ENCODE measurements at regions not wholly inside any gene's neighbourhood (a gene's known extent, or its start where the extent isn't known, plus 50 kb on each side); places are given as distances from the start of the nearest gene placed in this dataset.

DNA sequence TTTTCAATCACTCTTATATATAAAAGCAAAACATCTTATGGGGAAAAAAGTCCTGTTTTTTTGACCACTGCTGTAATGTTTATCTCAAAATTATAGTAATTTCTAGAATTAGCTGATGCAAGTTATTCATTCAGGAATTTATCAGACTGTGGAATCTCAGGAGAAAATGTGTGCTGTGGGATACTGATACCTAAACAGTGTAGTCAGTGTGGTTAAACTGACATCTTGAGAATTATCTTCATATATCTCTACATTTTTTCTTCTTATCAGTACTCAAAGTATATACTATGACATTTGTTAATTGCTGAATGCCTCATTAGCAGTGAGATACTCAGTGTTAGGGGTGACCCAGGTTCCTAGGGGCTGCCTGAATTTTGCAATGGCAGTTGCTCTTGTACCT lies 839.3 kb downstream of the KCNT2 start:
- no peaks in the 10 kb centered on the region for H3K36me3 ChIP-seq (ENCODE audit: insufficient read depth, low read length)
- H3K27me3 ChIP-seq (ENCODE audit: control insufficient read depth in 1 of 2, insufficient read depth in 2 of 2, low read length in 2 of 2), result no peaks in the 10 kb centered on the region
- H3K4me3 ChIP-seq (ENCODE audit: low read depth in 1 of 2, low read length in 2 of 2), result no peak overlapping the region
- no peaks in the 10 kb centered on the region for H3K4me1 ChIP-seq (ENCODE audit: insufficient read depth, low read length)
- H3K9me3 ChIP-seq (ENCODE audit: low read length), result no peaks in the 10 kb centered on the region
- no peak overlapping the region for H3K9ac ChIP-seq (ENCODE audit: low read length)
- H3K27ac ChIP-seq (ENCODE audit: low read depth, low read length), result no peak overlapping the region

DNA sequence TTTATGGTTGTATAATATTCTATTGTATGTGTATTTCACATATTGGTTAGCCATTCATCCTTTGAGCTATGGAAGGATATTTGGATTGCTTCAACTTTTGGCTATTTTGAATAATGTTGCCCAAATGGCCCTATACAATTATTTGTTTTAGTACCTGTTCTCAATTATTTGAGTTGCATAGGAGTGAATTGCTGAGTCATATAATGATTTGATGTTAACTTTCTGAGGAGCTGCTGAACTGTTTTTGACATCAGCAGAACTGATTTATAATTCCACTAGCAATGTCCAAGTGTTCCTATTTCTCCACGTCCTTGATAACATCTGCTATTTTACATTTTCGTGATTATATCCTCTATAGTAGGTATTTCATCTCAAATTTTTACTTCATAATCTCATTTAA lies 839.9 kb downstream of the KCNT2 start:
- Histone ChIP-seq H3K9me3 (ENCODE audit: low read length) (no peaks in the 10 kb centered on the region), H3K9ac (ENCODE audit: low read length) (no peak overlapping the region), H3K27me3 (ENCODE audit: control insufficient read depth in 1 of 2, insufficient read depth in 2 of 2, low read length in 2 of 2) (no peaks in the 10 kb centered on the region), H3K36me3 (ENCODE audit: insufficient read depth, low read length) (no peaks in the 10 kb centered on the region), H3K27ac (ENCODE audit: low read depth, low read length) (no peak overlapping the region), H3K4me1 (ENCODE audit: insufficient read depth, low read length) (no peaks in the 10 kb centered on the region), H3K4me3 (ENCODE audit: low read depth in 1 of 2, low read length in 2 of 2) (no peak overlapping the region)

DNA sequence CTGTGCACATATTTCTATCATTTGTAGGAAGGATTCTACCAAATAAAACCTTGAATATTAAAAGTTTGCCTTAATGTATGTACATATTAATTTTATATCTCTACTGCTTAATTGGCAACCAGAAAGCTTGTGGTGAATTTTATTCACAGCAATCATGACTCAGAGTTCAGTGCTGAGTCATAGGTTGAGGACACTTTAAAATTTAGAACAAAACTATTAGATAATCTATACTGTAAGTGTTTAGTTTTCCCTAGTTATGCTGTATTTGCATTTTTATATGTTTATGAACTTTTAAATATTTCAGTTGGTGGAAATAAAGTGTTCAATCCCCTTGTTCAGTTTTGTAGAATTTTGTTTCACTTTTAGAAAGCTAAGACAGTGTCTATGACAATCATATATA lies 841.5 kb downstream of the KCNT2 start:
- Histone ChIP-seq H3K27ac (ENCODE audit: low read depth, low read length) (no peak overlapping the region), H3K4me1 (ENCODE audit: insufficient read depth, low read length) (no peaks in the 10 kb centered on the region), H3K36me3 (ENCODE audit: insufficient read depth, low read length) (no peaks in the 10 kb centered on the region), H3K9ac (ENCODE audit: low read length) (no peak overlapping the region), H3K9me3 (ENCODE audit: low read length) (no peaks in the 10 kb centered on the region), H3K27me3 (ENCODE audit: control insufficient read depth in 1 of 2, insufficient read depth in 2 of 2, low read length in 2 of 2) (no peaks in the 10 kb centered on the region), H3K4me3 (ENCODE audit: low read depth in 1 of 2, low read length in 2 of 2) (no peak overlapping the region)

DNA sequence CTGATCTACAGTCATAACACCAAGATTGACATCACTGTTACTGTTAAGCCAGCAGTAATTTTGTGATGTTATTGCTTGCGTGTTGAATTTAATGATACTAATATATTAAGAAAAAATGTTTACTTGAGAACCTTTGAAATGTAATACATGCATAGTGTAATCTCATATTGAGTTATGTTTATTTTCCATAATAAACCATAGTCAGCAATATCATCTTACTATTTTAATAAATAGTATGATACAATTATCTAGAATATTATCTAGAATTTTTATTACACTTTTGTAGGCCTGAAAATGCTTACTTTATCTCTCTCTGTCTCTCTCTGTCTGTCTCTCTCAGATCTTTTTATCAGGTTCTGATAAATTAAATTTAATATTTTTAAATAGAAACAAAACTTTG lies 843.1 kb downstream of the KCNT2 start:
- Histone ChIP-seq H3K27ac (ENCODE audit: low read depth, low read length) (no peak overlapping the region), H3K9ac (ENCODE audit: low read length) (no peak overlapping the region), H3K36me3 (ENCODE audit: insufficient read depth, low read length) (no peaks in the 10 kb centered on the region), H3K4me3 (ENCODE audit: low read depth in 1 of 2, low read length in 2 of 2) (no peak overlapping the region), H3K9me3 (ENCODE audit: low read length) (no peaks in the 10 kb centered on the region), H3K27me3 (ENCODE audit: control insufficient read depth in 1 of 2, insufficient read depth in 2 of 2, low read length in 2 of 2) (no peaks in the 10 kb centered on the region), H3K4me1 (ENCODE audit: insufficient read depth, low read length) (no peaks in the 10 kb centered on the region)

DNA sequence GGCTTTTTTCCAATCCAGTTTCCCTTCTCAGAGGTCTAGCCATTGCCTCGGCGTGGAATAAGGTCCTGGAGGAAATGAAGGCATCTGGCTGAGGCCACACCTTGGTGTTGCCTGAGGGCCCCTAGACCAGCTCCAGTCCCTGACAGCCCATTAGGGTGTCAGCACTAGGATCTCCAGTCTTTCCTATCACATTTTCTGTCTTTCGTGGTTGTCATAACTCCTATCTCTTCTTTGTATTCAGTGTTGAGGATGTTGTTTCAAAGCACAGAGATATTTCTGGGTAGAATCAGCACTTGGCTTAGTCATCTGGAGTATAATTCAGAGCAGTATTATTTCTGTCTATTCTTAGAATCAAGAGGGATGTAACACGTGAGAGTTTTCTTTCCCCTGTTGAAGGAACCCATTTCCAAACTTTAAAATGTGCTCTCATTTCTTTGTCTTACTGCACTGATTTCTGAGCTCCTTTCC lies 844.3 kb downstream of the KCNT2 start:
- Histone ChIP-seq H3K27me3 (ENCODE audit: control insufficient read depth in 1 of 2, insufficient read depth in 2 of 2, low read length in 2 of 2) (no peaks in the 10 kb centered on the region), H3K4me3 (ENCODE audit: low read depth in 1 of 2, low read length in 2 of 2) (no peak overlapping the region), H3K4me1 (ENCODE audit: insufficient read depth, low read length) (no peaks in the 10 kb centered on the region), H3K27ac (ENCODE audit: low read depth, low read length) (no peak overlapping the region), H3K36me3 (ENCODE audit: insufficient read depth, low read length) (no peaks in the 10 kb centered on the region), H3K9ac (ENCODE audit: low read length) (no peak overlapping the region), H3K9me3 (ENCODE audit: low read length) (no peaks in the 10 kb centered on the region)

DNA sequence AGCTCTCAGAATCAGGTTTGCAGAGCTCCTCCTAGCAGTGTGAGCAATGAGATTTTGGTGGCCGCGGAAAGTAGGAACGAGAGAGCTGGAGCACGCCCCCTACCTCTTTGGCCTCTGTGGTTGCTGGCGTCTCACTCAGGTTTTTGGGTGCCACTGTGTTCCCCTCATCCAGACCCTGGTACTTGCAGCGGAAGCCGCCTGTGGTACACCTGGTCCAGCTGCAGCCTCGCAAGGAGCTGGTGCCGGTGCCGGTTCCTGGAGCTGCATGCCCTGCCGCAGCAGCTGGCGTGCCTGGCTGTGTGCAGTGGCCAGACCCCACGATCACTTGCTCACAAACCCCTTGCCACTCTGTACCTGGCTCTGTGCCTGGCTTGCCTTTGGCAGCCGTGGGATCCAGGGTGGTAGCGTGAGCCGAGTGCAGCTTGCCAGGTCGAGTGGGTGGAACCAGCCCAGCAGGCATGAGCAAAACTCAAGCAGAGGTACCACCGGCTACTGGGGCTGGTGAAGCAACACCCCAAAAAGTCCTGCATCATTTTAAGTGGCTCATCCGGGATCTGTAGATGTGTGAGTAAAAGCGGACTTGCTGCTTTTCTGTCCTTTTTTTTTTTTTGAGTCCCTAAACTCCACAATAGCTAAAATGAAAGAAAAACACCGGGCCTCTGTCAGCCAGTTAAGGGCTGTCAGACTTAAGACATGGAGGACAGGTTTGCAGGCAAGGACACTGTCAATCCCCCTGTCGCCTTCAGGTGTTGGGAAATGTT lies 844.9 kb downstream of the KCNT2 start:
- H3K4me3 ChIP-seq (ENCODE audit: low read depth in 1 of 2, low read length in 2 of 2), result no peak overlapping the region
- H3K27me3 ChIP-seq (ENCODE audit: control insufficient read depth in 1 of 2, insufficient read depth in 2 of 2, low read length in 2 of 2), result no peaks in the 10 kb centered on the region
- H3K9me3 ChIP-seq (ENCODE audit: low read length), result no peaks in the 10 kb centered on the region
- H3K36me3 ChIP-seq (ENCODE audit: insufficient read depth, low read length), result no peaks in the 10 kb centered on the region
- H3K27ac ChIP-seq (ENCODE audit: low read depth, low read length), result no peak overlapping the region
- H3K4me1 ChIP-seq (ENCODE audit: insufficient read depth, low read length), result no peaks in the 10 kb centered on the region
- no peak overlapping the region for H3K9ac ChIP-seq (ENCODE audit: low read length)

DNA sequence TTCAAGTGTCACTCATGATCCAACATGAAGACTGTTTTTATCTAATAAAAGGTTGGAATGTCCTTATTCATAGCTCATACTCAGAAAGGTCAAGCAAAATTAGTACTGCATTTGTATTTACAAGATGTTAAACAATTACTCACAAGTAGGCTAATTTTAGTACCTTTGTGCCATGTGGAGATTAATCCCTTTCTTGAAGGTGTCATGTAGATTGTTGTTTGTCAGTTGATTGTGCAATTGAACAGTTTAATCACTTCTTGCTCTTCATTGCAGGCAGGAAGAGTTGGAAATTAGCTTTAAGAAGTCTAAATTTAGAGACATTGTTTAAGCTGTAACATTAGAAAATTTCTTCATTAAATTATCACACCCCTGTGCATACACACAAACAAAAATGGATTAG lies 847.1 kb downstream of the KCNT2 start:
- Histone ChIP-seq H3K9ac (ENCODE audit: low read length) (no peak overlapping the region), H3K36me3 (ENCODE audit: insufficient read depth, low read length) (no peaks in the 10 kb centered on the region), H3K27ac (ENCODE audit: low read depth, low read length) (no peak overlapping the region), H3K4me3 (ENCODE audit: low read depth in 1 of 2, low read length in 2 of 2) (no peak overlapping the region), H3K4me1 (ENCODE audit: insufficient read depth, low read length) (no peaks in the 10 kb centered on the region), H3K27me3 (ENCODE audit: control insufficient read depth in 1 of 2, insufficient read depth in 2 of 2, low read length in 2 of 2) (no peaks in the 10 kb centered on the region), H3K9me3 (ENCODE audit: low read length) (no peaks in the 10 kb centered on the region)

DNA sequence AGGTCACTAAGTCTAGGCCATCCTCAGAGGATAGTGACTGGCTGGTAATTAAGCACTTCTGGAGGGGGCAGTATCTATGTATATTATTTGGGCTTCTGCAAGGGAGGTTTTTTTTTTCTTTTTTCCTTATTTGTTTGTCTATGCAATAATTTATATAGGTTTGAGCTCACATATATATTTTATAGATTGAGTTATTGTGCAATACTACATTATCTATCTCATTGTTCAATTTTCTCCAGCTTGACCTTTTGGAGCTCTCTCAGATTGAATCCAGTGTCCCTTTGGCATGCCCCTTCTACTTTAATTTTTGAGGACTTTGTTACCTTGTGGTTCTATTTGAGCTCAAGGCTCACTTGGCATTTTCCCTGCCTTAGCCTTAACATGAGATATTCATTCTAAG lies 852.1 kb downstream of the KCNT2 start:
- Histone ChIP-seq H3K27ac (ENCODE audit: low read depth, low read length) (no peak overlapping the region), H3K4me1 (ENCODE audit: insufficient read depth, low read length) (no peaks in the 10 kb centered on the region), H3K9me3 (ENCODE audit: low read length) (no peaks in the 10 kb centered on the region), H3K9ac (ENCODE audit: low read length) (no peak overlapping the region), H3K27me3 (ENCODE audit: control insufficient read depth in 1 of 2, insufficient read depth in 2 of 2, low read length in 2 of 2) (no peaks in the 10 kb centered on the region), H3K4me3 (ENCODE audit: low read depth in 1 of 2, low read length in 2 of 2) (no peak overlapping the region), H3K36me3 (ENCODE audit: insufficient read depth, low read length) (no peaks in the 10 kb centered on the region)

DNA sequence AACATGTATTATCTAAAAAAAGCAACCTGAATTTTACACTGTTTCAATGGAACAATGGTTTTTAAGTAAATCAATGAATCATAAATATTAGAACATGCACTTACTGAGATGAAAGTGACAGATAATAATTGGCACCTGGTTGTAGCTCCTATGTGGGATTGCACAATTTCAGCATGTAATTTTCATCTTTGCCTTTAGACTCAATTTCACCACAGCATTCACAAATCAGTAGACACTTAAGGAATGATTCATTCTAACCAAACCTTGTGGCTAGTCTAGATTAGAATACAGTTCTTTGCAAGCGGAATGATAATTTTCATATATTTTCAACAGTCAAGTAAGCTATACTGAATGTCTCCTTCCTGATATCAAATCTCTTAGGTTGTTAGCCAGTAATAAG lies 853.4 kb downstream of the KCNT2 start:
- no peak overlapping the region for H3K9ac ChIP-seq (ENCODE audit: low read length)
- no peak overlapping the region for H3K27ac ChIP-seq (ENCODE audit: low read depth, low read length)
- H3K9me3 ChIP-seq (ENCODE audit: low read length), result no peaks in the 10 kb centered on the region
- no peaks in the 10 kb centered on the region for H3K27me3 ChIP-seq (ENCODE audit: control insufficient read depth in 1 of 2, insufficient read depth in 2 of 2, low read length in 2 of 2)
- H3K4me1 ChIP-seq (ENCODE audit: insufficient read depth, low read length), result no peaks in the 10 kb centered on the region
- no peak overlapping the region for H3K4me3 ChIP-seq (ENCODE audit: low read depth in 1 of 2, low read length in 2 of 2)
- H3K36me3 ChIP-seq (ENCODE audit: insufficient read depth, low read length), result no peaks in the 10 kb centered on the region

DNA sequence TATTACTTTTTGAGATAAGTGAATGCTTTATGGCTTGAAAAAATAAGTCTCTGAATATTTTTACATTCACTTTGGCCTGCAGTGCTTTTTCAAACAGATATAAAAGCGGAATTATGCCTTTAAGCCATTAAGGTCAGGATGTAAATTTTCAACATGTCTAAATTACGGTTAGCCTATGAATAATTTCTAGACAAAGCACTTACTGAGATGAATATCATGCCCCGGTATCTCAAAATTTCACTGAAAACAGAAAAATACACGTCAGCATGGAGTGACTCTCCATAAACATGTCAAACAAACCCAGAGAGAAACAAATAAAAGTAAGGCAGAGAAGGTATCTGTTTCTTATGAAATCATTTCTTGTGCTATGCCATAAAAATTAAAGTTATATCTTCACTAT lies 853.9 kb downstream of the KCNT2 start:
- Histone ChIP-seq H3K4me1 (ENCODE audit: insufficient read depth, low read length) (no peaks in the 10 kb centered on the region), H3K4me3 (ENCODE audit: low read depth in 1 of 2, low read length in 2 of 2) (no peak overlapping the region), H3K27ac (ENCODE audit: low read depth, low read length) (no peak overlapping the region), H3K9ac (ENCODE audit: low read length) (no peak overlapping the region), H3K27me3 (ENCODE audit: control insufficient read depth in 1 of 2, insufficient read depth in 2 of 2, low read length in 2 of 2) (no peaks in the 10 kb centered on the region), H3K36me3 (ENCODE audit: insufficient read depth, low read length) (no peaks in the 10 kb centered on the region), H3K9me3 (ENCODE audit: low read length) (no peaks in the 10 kb centered on the region)

DNA sequence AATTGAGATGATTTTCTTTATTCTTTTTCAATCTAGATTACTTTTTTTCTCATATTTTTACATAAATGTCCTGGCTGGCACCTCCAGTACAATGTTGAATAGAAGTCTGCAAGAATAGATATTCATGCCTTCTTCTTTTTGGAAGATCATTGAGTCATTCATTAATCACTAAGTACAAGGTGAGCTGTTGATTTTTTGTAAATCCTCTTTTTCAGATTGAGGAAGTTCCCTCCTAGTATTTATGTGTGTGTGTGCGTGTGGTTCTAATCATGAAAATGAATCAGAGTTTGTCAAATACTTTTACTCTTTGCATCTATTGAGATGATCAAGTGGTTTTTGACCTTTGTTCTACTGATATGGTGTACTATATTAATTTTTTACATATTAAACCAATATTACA lies 859.3 kb downstream of the KCNT2 start:
- H3K27ac ChIP-seq (ENCODE audit: low read depth, low read length), result no peak overlapping the region
- H3K9ac ChIP-seq (ENCODE audit: low read length), result no peak overlapping the region
- no peaks in the 10 kb centered on the region for H3K9me3 ChIP-seq (ENCODE audit: low read length)
- no peaks in the 10 kb centered on the region for H3K4me1 ChIP-seq (ENCODE audit: insufficient read depth, low read length)
- no peaks in the 10 kb centered on the region for H3K36me3 ChIP-seq (ENCODE audit: insufficient read depth, low read length)
- no peaks in the 10 kb centered on the region for H3K27me3 ChIP-seq (ENCODE audit: control insufficient read depth in 1 of 2, insufficient read depth in 2 of 2, low read length in 2 of 2)
- no peak overlapping the region for H3K4me3 ChIP-seq (ENCODE audit: low read depth in 1 of 2, low read length in 2 of 2)

Measured in muscle layer of colon (tissue), 2 donors.